NB4 (cell line): ENCODE measurements at regions not wholly inside any gene's neighbourhood (a gene's known extent, or its start where the extent isn't known, plus 50 kb on each side); places are given as distances from the start of the nearest gene placed in this dataset.

Experiments used
- DNase-seq: peaks from one replicate; pipeline ENCODE4 v3.0.0; 2010; ENCODE audit warnings: low read depth
- H3K4me3 ChIP-seq: one replicate; pipeline ENCODE4 v1.5.1; 2011; ENCODE audit warnings: mild to moderate bottlenecking, low read depth, low read length, moderate library complexity
- MAX ChIP-seq: IDR thresholded peaks from 2 replicates; pipeline ENCODE4 v1.6.1; 2011; ENCODE audit warnings: low read depth, low read length
- MYC ChIP-seq: IDR thresholded peaks from 2 replicates; pipeline ENCODE4 v1.6.1; 2011; ENCODE audit warnings: low read depth, low read length
- POLR2A ChIP-seq: IDR thresholded peaks from 2 replicates; pipeline ENCODE4 v1.6.1; 2011; ENCODE audit warnings: mild to moderate bottlenecking; ENCODE audit not compliant: insufficient read length; ENCODE audit errors: extremely low read depth
- TF ChIP-seq, protein P1 (sequence below): IDR thresholded peaks from one replicate; pipeline ENCODE4 v1.5.1; 2012; ENCODE audit warnings: low read depth, low read length

GRCh38 chr2:58984731-58985130 is 743.6 kb upstream of the FANCL start:
- no peak overlapping the region for H3K4me3 ChIP-seq
- TF ChIP-seq MYC: no peak
- TF ChIP-seq MAX: no peak
- TF ChIP-seq, protein P1, sequence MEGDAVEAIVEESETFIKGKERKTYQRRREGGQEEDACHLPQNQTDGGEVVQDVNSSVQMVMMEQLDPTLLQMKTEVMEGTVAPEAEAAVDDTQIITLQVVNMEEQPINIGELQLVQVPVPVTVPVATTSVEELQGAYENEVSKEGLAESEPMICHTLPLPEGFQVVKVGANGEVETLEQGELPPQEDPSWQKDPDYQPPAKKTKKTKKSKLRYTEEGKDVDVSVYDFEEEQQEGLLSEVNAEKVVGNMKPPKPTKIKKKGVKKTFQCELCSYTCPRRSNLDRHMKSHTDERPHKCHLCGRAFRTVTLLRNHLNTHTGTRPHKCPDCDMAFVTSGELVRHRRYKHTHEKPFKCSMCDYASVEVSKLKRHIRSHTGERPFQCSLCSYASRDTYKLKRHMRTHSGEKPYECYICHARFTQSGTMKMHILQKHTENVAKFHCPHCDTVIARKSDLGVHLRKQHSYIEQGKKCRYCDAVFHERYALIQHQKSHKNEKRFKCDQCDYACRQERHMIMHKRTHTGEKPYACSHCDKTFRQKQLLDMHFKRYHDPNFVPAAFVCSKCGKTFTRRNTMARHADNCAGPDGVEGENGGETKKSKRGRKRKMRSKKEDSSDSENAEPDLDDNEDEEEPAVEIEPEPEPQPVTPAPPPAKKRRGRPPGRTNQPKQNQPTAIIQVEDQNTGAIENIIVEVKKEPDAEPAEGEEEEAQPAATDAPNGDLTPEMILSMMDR: no peak
- no peak for TF ChIP-seq POLR2A
- no peak for DNase-seq

- no peak for DNase-seq
- TF ChIP-seq POLR2A (no peak), MYC (no peak), MAX (no peak)
- TF ChIP-seq, protein P1: no peak
- no peak overlapping the region for H3K4me3 ChIP-seq
Observed at GRCh38 chr2:58983111-58983510, 742.0 kb upstream of the FANCL start.

GRCh38 chr2:58981237-58981636 is 740.1 kb upstream of the FANCL start:
- no peak overlapping the region for H3K4me3 ChIP-seq
- DNase-seq: no peak
- no peak for TF ChIP-seq POLR2A
- TF ChIP-seq, protein P1: no peak
- no peak for TF ChIP-seq MYC
- no peak for TF ChIP-seq MAX

GRCh38 chr2:58976375-58977071 is 735.4 kb upstream of the FANCL start:
- DNase-seq: no peak
- TF ChIP-seq MAX (no peak), POLR2A (no peak), MYC (no peak)
- TF ChIP-seq, protein P1: no peak

DNA sequence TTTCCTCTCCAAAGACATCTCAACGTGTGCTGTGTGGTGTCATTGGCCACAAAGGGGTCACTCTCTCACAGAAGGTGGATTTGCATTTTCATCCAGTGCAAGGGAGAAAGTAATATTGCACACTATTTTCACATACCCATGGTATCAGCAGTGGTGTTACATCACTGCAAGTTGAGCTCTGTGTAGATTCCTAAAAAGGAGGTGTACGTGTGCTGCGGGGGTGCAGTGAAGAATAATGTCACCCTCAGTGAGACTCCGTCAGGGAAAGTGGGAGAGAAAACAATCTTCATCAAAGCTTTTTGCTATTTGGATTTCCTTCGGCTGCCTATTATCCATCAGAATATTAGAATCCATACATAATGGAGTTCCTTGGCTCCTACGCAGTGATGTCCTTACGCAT is 733.8 kb upstream of the FANCL start:
- no peak for TF ChIP-seq MYC
- TF ChIP-seq POLR2A: no peak
- TF ChIP-seq MAX: no peak
- TF ChIP-seq, protein P1: no peak
- DNase-seq: no peak
- H3K4me3 ChIP-seq: no peak overlapping the region

More at GRCh38 chr2:58976375-58977071, 735.4 kb upstream of the FANCL start:
- H3K4me3 ChIP-seq: no peak overlapping the region
